ENCODE measurements at regions not wholly inside any gene's neighbourhood (a gene's known extent, or its start where the extent isn't known, plus 50 kb on each side); places are given as distances from the start of the nearest gene placed in this dataset.

DNA sequence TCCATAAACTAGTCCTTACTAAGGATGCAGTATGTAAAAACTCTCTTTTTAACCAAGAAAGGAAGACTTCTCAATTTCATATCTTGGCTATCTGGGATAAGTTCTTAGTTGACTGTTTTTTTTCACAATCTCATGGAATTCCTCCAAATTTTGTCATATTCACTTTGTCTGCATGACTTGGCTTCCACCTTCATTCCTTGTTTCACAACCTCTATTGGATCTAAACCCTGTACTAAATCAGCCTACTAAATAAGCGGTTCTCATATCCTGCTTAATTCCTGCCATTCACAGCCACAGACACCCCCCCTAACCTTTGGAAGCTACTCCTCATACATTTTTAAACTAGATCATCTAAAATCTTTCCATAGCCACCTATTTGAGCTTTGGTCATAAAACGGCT is 370.6 kb upstream of the NAALADL2 start:
- ChIA-PET CTCF (no interaction called here), POLR2A (no interaction called here), RAD21 (ENCODE audit: unreplicated experiment) (no interaction called here), SMC1A (ENCODE audit: uncharacterized antibody, unreplicated experiment) (no interaction called here)
- Histone ChIP-seq H3K9ac (ENCODE audit: control insufficient read depth, insufficient read depth, low read length) (no peak overlapping the region), H3K36me3 (ENCODE audit: control insufficient read depth in 2 of 2, insufficient read depth in 2 of 2, low read length in 1 of 2) (no peaks in the 10 kb centered on the region), H3K4me2 (ENCODE audit: control insufficient read depth, insufficient read depth) (no peak overlapping the region), H3K4me3 (no peak overlapping the region), H3K27ac (ENCODE audit: control insufficient read depth, insufficient read depth) (no peak overlapping the region), H3K27me3 (replicated peaks in 1 of 2; ENCODE audit: control insufficient read depth in 2 of 2, insufficient read depth in 2 of 2, low read length in 1 of 2) (no peaks in the 10 kb centered on the region), H2AFZ (ENCODE audit: control insufficient read depth, low read depth, low read length) (no peak overlapping the region), H4K20me1 (ENCODE audit: control insufficient read depth, insufficient read depth) (no peaks in the 10 kb centered on the region), H3K4me1 (ENCODE audit: control insufficient read depth, insufficient read depth, low read length) (no peaks in the 10 kb centered on the region), H3K9me3 (replicated peaks; ENCODE audit: control insufficient read depth, insufficient read depth, low read length) (no peaks in the 10 kb centered on the region), H3K79me2 (ENCODE audit: control insufficient read depth, insufficient read depth, low read length) (no peaks in the 10 kb centered on the region)
- WGBS (ENCODE audit: insufficient coverage, insufficient replicate concordance, low lambda C conversion rate, missing lambda C conversion rate): 42% methylated on average over 2 of the region's 2 CpGs
- BruUV-seq (replicated peaks): no TSS peak
- FAIRE-seq (no peak), ATAC-seq (no peak), DNase-seq (ENCODE audit: low read depth, low spot score) (no peak)
- intact Hi-C loops (cut with micrococcal nuclease; ENCODE audit: unreplicated experiment): no loop called here
- in situ Hi-C loops (cut with MboI): no loop called here
- TF ChIP-seq ESRRA (IDR thresholded peaks at IDR 0.05; ENCODE audit: low read length) (no peak), BCL3 (IDR thresholded peaks at IDR 0.05; ENCODE audit: borderline replicate concordance, insufficient read depth, low read depth, low read length, poor library complexity, severe bottlenecking) (no peak), CHD1 (IDR thresholded peaks at IDR 0.05; ENCODE audit: low read depth, low read length) (no peak), RAD51 (IDR thresholded peaks at IDR 0.05) (no peak), MYC (IDR thresholded peaks at IDR 0.05; ENCODE audit: insufficient read depth, insufficient read length, insufficient replicate concordance, low read length, severe bottlenecking) (no peak), STAT1 (conservative IDR thresholded peaks at IDR 0.05) (no peak), JUND (IDR thresholded peaks at IDR 0.05; ENCODE audit: low read depth, low read length) (no peak), NRF1 (conservative IDR thresholded peaks at IDR 0.05; ENCODE audit: low read depth, low read length) (no peak), PML (IDR thresholded peaks at IDR 0.05; ENCODE audit: low read length) (no peak)
- TF ChIP-seq, protein P1, sequence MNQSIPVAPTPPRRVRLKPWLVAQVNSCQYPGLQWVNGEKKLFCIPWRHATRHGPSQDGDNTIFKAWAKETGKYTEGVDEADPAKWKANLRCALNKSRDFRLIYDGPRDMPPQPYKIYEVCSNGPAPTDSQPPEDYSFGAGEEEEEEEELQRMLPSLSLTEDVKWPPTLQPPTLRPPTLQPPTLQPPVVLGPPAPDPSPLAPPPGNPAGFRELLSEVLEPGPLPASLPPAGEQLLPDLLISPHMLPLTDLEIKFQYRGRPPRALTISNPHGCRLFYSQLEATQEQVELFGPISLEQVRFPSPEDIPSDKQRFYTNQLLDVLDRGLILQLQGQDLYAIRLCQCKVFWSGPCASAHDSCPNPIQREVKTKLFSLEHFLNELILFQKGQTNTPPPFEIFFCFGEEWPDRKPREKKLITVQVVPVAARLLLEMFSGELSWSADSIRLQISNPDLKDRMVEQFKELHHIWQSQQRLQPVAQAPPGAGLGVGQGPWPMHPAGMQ (IDR thresholded peaks at IDR 0.05; ENCODE audit: borderline replicate concordance): no peak
